Smooth muscle cell (in vitro differentiated cells): ENCODE measurements at regions not wholly inside any gene's neighbourhood (a gene's known extent, or its start where the extent isn't known, plus 50 kb on each side); places are given as distances from the start of the nearest gene placed in this dataset.

Source experiments
- DNase-seq: peaks from one replicate; lab custom pipeline; 2025; ENCODE audit not compliant: unreplicated experiment; lab: John Stamatoyannopoulos, UW
- H2AFZ ChIP-seq: fragments of 200-600 bp; sonication (generic); 2 replicates; pipeline ENCODE4 v1.6.0; 2016; ENCODE audit warnings: antibody characterized with exemption, low read depth, mild to moderate bottlenecking
- H3F3A ChIP-seq: fragments of 200-600 bp; sonication (generic); 2 replicates; pipeline ENCODE4 v1.6.0; 2017; ENCODE audit warnings: antibody characterized with exemption, low read depth
- H3K27ac ChIP-seq: fragments of 200-600 bp; sonication (generic); 2 replicates; pipeline ENCODE4 v1.5.1; 2016; ENCODE audit warnings: low read depth, mild to moderate bottlenecking
- H3K27me3 ChIP-seq: fragments of 200-600 bp; sonication (generic); 2 replicates; pipeline ENCODE4 v1.6.1; 2016; ENCODE audit warnings: low read depth, mild to moderate bottlenecking
- H3K36me3 ChIP-seq: fragments of 200-600 bp; sonication (generic); 2 replicates; pipeline ENCODE4 v1.5.1; 2016; ENCODE audit warnings: low read depth
- H3K4me1 ChIP-seq: fragments of 200-600 bp; sonication (generic); 2 replicates; pipeline ENCODE4 v1.5.1; 2016; ENCODE audit warnings: low read depth
- H3K4me2 ChIP-seq: fragments of 200-600 bp; sonication (generic); 2 replicates; pipeline ENCODE4 v1.6.0; 2016; ENCODE audit warnings: mild to moderate bottlenecking
- H3K4me3 ChIP-seq: fragments of 200-600 bp; sonication (generic); 2 replicates; pipeline ENCODE4 v1.5.1; 2016; ENCODE audit warnings: mild to moderate bottlenecking
- H3K79me2 ChIP-seq: fragments of 200-600 bp; sonication (generic); 2 replicates; pipeline ENCODE4 v1.6.0; 2016; ENCODE audit warnings: low read depth, mild to moderate bottlenecking
- H3K9ac ChIP-seq: fragments of 200-600 bp; sonication (generic); 2 replicates; pipeline ENCODE4 v1.6.0; 2016; ENCODE audit warnings: low read depth
- H3K9me3 ChIP-seq: fragments of 200-600 bp; sonication (generic); replicated peaks from 2 replicates; pipeline ENCODE4 v1.5.1; 2016; ENCODE audit warnings: low read depth
- H4K20me1 ChIP-seq: fragments of 200-600 bp; sonication (generic); 2 replicates; pipeline ENCODE4 v1.6.0; 2016; ENCODE audit warnings: low read depth
- WGBS: methylation state at CpG from one replicate; pipeline ENCODE4 v1.1.7; 2016; ENCODE audit warnings: low lambda C conversion rate; 5-methylcytosine and 5-hydroxymethylcytosine counted together
- TF ChIP-seq, protein P1 (sequence below): fragments of 200-600 bp; sonication (generic); IDR thresholded peaks from 2 replicates; pipeline ENCODE4 v1.5.1; 2017; ENCODE audit warnings: borderline replicate concordance, mild to moderate bottlenecking, antibody characterized with exemption; ENCODE audit not compliant: insufficient read depth, poor library complexity, severe bottlenecking

DNA sequence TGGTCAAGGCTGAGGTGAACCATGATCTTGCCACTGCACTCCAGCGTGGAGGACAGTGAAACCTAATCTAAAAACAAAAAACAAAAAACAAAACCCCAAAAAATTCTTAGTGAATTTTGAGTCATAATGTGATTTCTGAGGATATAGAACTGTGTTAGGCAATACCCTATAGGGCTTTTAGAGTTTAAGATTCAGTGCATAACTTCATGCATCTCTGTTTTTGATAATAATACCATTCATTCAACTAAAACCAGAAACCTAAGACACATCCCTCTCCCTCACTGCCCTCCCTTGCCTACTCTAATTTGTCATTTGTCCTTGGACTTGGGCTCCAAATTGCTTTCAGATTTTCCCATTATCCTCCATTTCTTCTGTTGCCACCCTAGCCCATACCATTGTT lies 405.7 kb upstream of the EDIL3 start:
- Histone ChIP-seq H3F3A (no peaks in the 10 kb centered on the region), H3K9me3 (no peaks in the 10 kb centered on the region), H4K20me1 (no peaks in the 10 kb centered on the region), H2AFZ (no peak overlapping the region), H3K4me1 (no peaks in the 10 kb centered on the region), H3K9ac (no peak overlapping the region), H3K27me3 (no peaks in the 10 kb centered on the region), H3K79me2 (no peaks in the 10 kb centered on the region), H3K36me3 (no peaks in the 10 kb centered on the region), H3K27ac (no peak overlapping the region), H3K4me2 (no peak overlapping the region), H3K4me3 (no peak overlapping the region)
- TF ChIP-seq, protein P1, sequence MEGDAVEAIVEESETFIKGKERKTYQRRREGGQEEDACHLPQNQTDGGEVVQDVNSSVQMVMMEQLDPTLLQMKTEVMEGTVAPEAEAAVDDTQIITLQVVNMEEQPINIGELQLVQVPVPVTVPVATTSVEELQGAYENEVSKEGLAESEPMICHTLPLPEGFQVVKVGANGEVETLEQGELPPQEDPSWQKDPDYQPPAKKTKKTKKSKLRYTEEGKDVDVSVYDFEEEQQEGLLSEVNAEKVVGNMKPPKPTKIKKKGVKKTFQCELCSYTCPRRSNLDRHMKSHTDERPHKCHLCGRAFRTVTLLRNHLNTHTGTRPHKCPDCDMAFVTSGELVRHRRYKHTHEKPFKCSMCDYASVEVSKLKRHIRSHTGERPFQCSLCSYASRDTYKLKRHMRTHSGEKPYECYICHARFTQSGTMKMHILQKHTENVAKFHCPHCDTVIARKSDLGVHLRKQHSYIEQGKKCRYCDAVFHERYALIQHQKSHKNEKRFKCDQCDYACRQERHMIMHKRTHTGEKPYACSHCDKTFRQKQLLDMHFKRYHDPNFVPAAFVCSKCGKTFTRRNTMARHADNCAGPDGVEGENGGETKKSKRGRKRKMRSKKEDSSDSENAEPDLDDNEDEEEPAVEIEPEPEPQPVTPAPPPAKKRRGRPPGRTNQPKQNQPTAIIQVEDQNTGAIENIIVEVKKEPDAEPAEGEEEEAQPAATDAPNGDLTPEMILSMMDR, result no peak
- 100% methylated on average over 1 of the region's 1 CpG for WGBS
- no peak for DNase-seq

DNA sequence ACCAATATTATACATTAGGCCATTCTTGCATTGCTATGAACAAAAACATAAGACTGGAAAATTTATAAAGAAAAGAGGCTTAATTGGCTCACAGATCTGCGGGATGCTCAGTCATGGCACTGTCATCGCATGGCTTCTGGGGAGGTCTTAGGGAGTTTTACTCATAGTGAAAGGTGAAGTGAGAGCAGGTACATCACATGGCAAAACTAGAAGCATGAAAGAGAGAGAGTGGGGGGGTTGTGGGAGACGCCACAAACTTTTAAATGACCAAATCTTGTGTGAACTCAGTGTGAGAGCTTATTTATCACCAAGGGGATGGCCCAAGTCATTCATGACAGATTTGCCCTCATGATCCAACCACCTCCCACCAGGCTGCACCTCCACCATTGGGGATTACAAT lies 398.3 kb upstream of the EDIL3 start:
- no peak overlapping the region for H2AFZ ChIP-seq
- H3K4me2 ChIP-seq, result no peak overlapping the region
- no peaks in the 10 kb centered on the region for H3F3A ChIP-seq
- 94% methylated on average over 3 of the region's 3 CpGs for WGBS
- H3K27me3 ChIP-seq, result no peaks in the 10 kb centered on the region
- TF ChIP-seq, protein P1, result no peak
- no peaks in the 10 kb centered on the region for H3K36me3 ChIP-seq
- H3K27ac ChIP-seq, result no peak overlapping the region
- no peak for DNase-seq
- H3K9ac ChIP-seq, result no peak overlapping the region
- H3K79me2 ChIP-seq, result no peaks in the 10 kb centered on the region
- H3K4me1 ChIP-seq, result no peaks in the 10 kb centered on the region
- H3K9me3 ChIP-seq, result no peaks in the 10 kb centered on the region
- no peak overlapping the region for H3K4me3 ChIP-seq
- H4K20me1 ChIP-seq, result no peaks in the 10 kb centered on the region

DNA sequence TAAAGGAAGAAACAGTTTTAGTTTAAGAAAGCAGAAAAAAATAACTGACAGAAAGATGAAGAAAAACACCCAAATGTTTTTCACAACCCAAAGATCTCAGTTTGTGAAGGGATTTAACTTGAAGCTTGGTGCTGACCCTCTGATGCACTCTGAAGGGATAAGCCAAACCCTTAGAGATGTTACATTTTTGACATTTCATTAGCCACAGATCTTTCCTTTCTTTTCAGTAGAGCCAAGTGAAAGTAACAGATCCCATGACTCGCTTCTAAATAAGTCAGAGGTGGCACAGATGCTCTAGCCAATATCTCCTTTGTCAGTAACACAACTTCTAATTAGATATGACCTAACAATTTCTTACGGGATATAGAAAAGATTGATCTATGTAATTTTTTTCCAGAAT lies 394.5 kb upstream of the EDIL3 start:
- H2AFZ ChIP-seq, result no peak overlapping the region
- no peak overlapping the region for H3K4me2 ChIP-seq
- no peaks in the 10 kb centered on the region for H4K20me1 ChIP-seq
- H3K4me3 ChIP-seq, result no peak overlapping the region
- TF ChIP-seq, protein P1, result no peak
- H3K4me1 ChIP-seq, result no peaks in the 10 kb centered on the region
- no peak for DNase-seq
- no peak overlapping the region for H3K27ac ChIP-seq
- no peaks in the 10 kb centered on the region for H3K27me3 ChIP-seq
- no peaks in the 10 kb centered on the region for H3K9me3 ChIP-seq
- no peak overlapping the region for H3K9ac ChIP-seq
- H3K36me3 ChIP-seq, result no peaks in the 10 kb centered on the region
- WGBS, result 93% methylated on average over 2 of the region's 2 CpGs
- H3K79me2 ChIP-seq, result no peaks in the 10 kb centered on the region
- no peaks in the 10 kb centered on the region for H3F3A ChIP-seq

DNA sequence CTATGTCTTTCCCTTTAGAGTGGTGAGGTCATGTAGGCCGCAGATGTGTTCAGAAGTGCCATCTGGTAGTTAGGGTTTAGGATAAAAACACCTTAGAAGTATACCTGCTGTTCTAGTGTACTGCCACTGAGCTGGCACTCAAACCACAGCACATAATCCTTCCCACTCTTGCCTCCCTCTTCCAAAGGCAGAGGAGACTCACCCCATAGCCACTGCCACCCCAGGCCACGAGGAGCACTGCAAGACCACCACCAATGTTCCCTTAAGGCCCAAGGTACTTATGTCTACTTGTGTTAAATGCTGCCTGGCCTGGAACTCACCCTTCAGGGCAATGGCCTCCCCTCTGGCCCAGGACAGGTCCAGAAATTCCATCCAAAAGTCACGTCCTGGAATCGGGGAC lies 379.5 kb upstream of the EDIL3 start:
- H4K20me1 ChIP-seq, result no peaks in the 10 kb centered on the region
- DNase-seq, result no peak
- 95% methylated on average over 4 of the region's 4 CpGs for WGBS
- no peak overlapping the region for H3K4me2 ChIP-seq
- no peak overlapping the region for H3K9ac ChIP-seq
- no peaks in the 10 kb centered on the region for H3K79me2 ChIP-seq
- no peak overlapping the region for H3K4me3 ChIP-seq
- TF ChIP-seq, protein P1, result no peak
- H3F3A ChIP-seq, result no peaks in the 10 kb centered on the region
- H3K27ac ChIP-seq, result no peak overlapping the region
- no peak overlapping the region for H2AFZ ChIP-seq
- no peaks in the 10 kb centered on the region for H3K9me3 ChIP-seq
- H3K4me1 ChIP-seq, result no peaks in the 10 kb centered on the region
- H3K27me3 ChIP-seq, result no peaks in the 10 kb centered on the region
- H3K36me3 ChIP-seq, result no peaks in the 10 kb centered on the region
